ENCODE measurements at regions not wholly inside any gene's neighbourhood (a gene's known extent, or its start where the extent isn't known, plus 50 kb on each side); places are given as distances from the start of the nearest gene placed in this dataset.

DNA sequence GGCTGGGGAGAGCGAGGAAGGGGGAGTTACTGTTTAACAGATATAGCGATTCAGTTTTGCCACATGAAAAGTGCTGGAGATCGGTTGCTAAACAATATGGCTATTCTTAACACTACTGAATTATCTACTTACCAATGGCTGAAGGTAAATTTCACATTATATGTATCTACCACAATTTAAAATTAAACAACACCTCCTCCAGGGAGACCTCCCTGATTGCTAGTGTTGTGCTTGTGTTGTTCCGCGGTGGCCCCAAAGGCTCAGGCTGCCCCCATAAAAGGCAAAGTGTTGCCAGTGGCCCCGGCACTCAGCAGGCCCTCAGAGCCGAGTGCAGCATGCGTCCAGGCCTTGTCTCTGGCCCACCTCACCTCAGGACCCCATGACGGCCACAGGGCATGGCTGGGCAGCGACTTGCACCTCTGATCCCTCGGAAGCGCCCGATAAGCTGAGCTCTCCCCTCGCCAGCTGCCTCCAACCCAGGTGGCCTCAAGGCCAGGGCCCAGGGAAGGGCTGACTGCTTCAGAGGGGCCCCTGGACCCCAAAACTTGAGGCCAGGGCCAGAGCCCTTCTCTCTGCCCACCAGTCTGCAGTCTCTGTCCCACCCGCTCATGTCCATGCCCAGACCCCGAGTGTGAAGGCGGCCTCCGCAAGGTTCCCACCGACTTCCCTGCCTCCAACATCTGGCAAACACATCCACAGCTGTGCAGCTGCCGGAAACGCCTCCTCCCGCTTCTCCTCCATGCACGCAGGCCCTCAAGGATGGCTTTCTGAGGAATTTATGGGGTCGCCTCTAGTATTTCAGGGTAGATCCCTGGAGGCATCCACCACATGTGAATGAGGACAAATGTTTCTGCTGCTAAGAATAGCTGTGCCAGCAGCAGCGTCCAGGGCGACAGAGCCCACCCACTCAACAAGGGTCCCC lies 60.0 kb downstream of the NCOR2 start:
- TF ChIP-seq CTCF (conservative IDR thresholded peaks at IDR 0.05) (no peak), ZFX (IDR thresholded peaks at IDR 0.05) (no peak)
- H3K27ac ChIP-seq: no peak overlapping the region

DNA sequence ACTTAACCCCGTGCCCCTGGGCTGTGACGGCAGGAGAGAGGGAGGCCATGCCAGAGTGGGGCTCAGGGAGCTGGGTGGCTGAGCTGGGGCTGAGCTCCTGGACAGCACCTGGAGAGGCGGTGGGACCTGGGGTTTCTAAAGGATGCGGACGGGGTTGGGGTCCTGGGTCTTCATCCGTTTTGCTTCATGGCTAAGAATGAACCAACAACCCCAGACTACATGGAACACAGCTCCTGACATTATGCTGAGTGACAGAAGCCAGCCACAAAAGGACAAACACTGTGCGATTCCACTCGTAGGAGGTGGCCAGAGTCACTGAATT lies 60.6 kb downstream of the NCOR2 start:
- TF ChIP-seq CTCF (conservative IDR thresholded peaks at IDR 0.05) (no peak), ZFX (IDR thresholded peaks at IDR 0.05) (no peak)
- H3K27ac ChIP-seq: no peak overlapping the region

GRCh38 chr12:124506145-124506831 lies 61.1 kb downstream of the NCOR2 start:
- no peak for TF ChIP-seq ZFX (IDR thresholded peaks at IDR 0.05)
- no peak for TF ChIP-seq CTCF (conservative IDR thresholded peaks at IDR 0.05)
- H3K27ac ChIP-seq: no peak overlapping the region

GRCh38 chr12:124505001-124505818 lies 62.2 kb downstream of the NCOR2 start:
- no peak for TF ChIP-seq ZFX (IDR thresholded peaks at IDR 0.05)
- no peak for TF ChIP-seq CTCF (conservative IDR thresholded peaks at IDR 0.05)
- no peak overlapping the region for H3K27ac ChIP-seq

GRCh38 chr12:124504273-124505000 lies 63.0 kb downstream of the NCOR2 start:
- H3K27ac ChIP-seq: no peak overlapping the region
- TF ChIP-seq CTCF (conservative IDR thresholded peaks at IDR 0.05) (no peak), ZFX (IDR thresholded peaks at IDR 0.05) (no peak)

DNA sequence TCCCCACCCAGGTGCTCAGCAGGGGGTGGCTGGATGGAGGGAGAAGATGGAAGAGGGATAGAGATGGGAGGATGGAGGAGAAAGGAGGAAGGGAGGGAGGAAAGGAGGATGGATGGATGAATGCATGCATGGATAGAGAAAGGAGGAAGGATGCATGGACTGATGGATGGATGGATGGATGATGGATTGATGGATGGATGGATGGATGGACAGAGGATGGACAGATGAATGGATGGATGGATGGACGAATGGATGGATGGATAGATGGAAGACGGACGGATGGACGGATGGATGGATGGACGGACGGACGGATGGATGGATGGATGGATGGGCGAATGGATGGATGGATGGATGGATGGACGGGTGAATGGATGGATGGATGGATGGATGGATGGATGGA lies 64.1 kb downstream of the NCOR2 start:
- H3K27ac ChIP-seq: no peak overlapping the region

More for the DNA sequence above, 64.1 kb downstream of the NCOR2 start:
- no peak for TF ChIP-seq CTCF (conservative IDR thresholded peaks at IDR 0.05)
- TF ChIP-seq ZFX (IDR thresholded peaks at IDR 0.05): no peak

Data from C4-2B (cell line).